Neural crest cell (in vitro differentiated cells): ENCODE measurements at regions not wholly inside any gene's neighbourhood (a gene's known extent, or its start where the extent isn't known, plus 50 kb on each side); places are given as distances from the start of the nearest gene placed in this dataset.

Experiments used
- DNase-seq: peaks from one replicate; pipeline ENCODE4 v3.0.0; 2021; ENCODE audit warnings: low read depth, mixed read lengths, low spot score
- H3K27ac Mint-ChIP-seq: one replicate; pipeline ENCODE4 v1.8.0; 2021; ENCODE audit warnings: mild to moderate bottlenecking, mixed read lengths; ENCODE audit not compliant: unreplicated experiment
- H3K27me3 Mint-ChIP-seq: 2 replicates; pipeline ENCODE4 v1.8.0; 2021; ENCODE audit warnings: low read depth, mild to moderate bottlenecking, mixed read lengths
- H3K36me3 Mint-ChIP-seq: 2 replicates; pipeline ENCODE4 v1.8.0; 2021; ENCODE audit warnings: low read depth, mild to moderate bottlenecking, mixed read lengths
- H3K4me1 Mint-ChIP-seq: 2 replicates; pipeline ENCODE4 v1.8.0; 2021; ENCODE audit warnings: mixed read lengths
- H3K4me3 Mint-ChIP-seq: one replicate; pipeline ENCODE4 v1.8.0; 2021; ENCODE audit warnings: mild to moderate bottlenecking, mixed read lengths
- H3K9me3 Mint-ChIP-seq: 2 replicates; pipeline ENCODE4 v1.8.0; 2021; ENCODE audit warnings: mixed read lengths
- TF ChIP-seq, protein P1 (sequence below): fragments of 200-600 bp; sonication (generic); conservative IDR thresholded peaks from 2 replicates; pipeline ENCODE4 v1.5.0; 2021; ENCODE audit warnings: antibody characterized with exemption, mild to moderate bottlenecking

DNA sequence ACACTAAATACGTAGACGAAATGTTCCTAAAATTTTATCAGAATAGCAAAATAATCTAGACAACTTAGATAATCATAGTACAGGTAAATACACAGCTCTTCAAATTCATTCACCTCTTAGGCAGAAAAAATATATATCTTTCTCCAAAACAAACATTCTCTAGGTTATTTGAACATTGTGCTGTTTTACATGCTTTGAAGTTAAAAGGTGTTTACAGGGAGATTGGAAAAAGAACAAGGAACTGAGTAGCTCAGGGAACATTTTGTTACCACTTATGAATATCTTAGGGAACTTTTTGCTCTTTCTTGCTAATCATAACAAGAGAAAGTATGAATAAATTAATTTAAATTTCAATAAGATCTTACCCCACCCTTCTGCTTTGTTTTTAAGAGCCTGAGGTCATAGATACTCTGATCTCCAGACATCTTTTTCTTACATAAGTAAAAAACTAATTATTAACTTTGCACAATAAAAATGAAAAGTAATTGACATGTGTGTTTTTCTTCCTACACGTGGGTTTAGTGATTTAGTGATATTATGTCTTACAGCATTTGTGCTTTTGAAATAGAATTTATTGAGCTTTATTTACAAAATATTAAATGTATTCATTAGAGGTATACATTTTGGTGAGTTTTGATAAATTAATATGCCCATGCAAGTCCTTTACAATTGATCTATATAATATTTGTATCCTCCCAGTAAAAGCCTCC lies 1141.4 kb upstream of the EYS start:
- Mint-ChIP-seq H3K4me3 (no peak overlapping the region), H3K27ac (no peak overlapping the region), H3K36me3 (no peaks in the 10 kb centered on the region), H3K27me3 (no peaks in the 10 kb centered on the region), H3K4me1 (no peaks in the 10 kb centered on the region), H3K9me3 (no peaks in the 10 kb centered on the region)
- DNase-seq, result no peak
- TF ChIP-seq, protein P1, sequence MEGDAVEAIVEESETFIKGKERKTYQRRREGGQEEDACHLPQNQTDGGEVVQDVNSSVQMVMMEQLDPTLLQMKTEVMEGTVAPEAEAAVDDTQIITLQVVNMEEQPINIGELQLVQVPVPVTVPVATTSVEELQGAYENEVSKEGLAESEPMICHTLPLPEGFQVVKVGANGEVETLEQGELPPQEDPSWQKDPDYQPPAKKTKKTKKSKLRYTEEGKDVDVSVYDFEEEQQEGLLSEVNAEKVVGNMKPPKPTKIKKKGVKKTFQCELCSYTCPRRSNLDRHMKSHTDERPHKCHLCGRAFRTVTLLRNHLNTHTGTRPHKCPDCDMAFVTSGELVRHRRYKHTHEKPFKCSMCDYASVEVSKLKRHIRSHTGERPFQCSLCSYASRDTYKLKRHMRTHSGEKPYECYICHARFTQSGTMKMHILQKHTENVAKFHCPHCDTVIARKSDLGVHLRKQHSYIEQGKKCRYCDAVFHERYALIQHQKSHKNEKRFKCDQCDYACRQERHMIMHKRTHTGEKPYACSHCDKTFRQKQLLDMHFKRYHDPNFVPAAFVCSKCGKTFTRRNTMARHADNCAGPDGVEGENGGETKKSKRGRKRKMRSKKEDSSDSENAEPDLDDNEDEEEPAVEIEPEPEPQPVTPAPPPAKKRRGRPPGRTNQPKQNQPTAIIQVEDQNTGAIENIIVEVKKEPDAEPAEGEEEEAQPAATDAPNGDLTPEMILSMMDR, result no peak

DNA sequence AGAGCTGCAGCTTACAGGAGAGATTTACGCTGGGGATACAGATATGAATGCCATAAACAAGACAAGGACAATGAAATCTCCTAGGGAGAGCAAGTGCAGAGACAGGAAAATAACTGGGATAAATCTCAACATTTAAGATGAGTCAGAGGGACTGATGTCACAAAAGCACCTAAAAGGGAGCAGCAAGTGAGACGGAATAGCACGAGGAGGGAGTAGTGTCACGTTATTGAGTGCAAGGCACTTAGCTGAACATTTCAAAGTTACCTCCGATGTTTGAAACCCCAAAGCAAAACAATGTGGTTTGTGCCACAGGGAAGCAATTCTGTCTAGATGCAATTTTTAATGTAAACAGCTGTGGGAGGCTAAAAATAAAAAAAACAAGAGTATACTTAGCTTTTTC lies 1131.7 kb upstream of the EYS start:
- TF ChIP-seq, protein P1, result no peak
- no peak overlapping the region for H3K4me3 Mint-ChIP-seq
- H3K27me3 Mint-ChIP-seq, result no peaks in the 10 kb centered on the region
- no peak for DNase-seq
- H3K9me3 Mint-ChIP-seq, result no peaks in the 10 kb centered on the region
- H3K27ac Mint-ChIP-seq, result no peak overlapping the region
- H3K4me1 Mint-ChIP-seq, result no peaks in the 10 kb centered on the region
- H3K36me3 Mint-ChIP-seq, result no peaks in the 10 kb centered on the region

DNA sequence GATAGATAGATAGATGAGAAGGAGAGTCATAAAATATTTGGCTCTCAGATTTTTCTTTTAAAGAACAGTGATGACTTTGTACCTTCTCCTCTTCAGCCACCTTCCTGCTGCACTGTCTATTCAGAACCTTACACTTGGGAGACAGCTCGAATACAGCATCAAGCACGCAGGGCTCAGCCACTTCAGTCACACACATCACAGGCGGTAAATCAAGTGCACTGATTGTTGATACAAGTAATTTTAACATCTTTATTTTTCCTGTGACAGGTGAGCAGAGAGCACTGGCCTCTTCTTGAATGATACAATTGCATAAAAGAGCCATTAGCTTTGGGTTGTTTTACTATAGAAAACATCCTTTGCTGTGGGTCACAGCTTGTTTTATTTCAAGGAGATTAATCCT lies 1118.5 kb upstream of the EYS start:
- TF ChIP-seq, protein P1, result no peak
- no peak for DNase-seq
- no peak overlapping the region for H3K4me3 Mint-ChIP-seq

DNA sequence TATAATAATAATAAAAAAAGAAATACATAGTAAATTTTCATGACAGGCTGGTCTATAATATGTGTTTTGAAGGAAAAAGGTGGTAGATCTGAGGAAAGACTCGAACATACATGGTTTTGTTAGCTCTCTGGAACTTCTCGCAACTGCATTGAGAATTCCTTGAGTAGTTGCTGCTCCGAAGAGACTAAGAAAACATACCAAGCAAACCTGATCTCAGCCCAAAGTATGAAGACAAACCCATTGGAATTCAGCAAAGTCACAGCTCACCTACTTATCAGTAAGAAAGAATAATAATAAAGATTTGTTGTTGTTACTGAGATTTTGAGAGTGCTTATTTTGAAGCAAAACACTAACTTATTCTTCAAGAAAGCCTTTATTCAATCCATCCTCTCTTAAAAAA lies 1107.1 kb upstream of the EYS start:
- Mint-ChIP-seq H3K9me3 (no peaks in the 10 kb centered on the region), H3K27ac (no peak overlapping the region), H3K27me3 (no peaks in the 10 kb centered on the region), H3K4me3 (no peak overlapping the region), H3K36me3 (no peaks in the 10 kb centered on the region), H3K4me1 (no peaks in the 10 kb centered on the region)
- DNase-seq, result no peak
- TF ChIP-seq, protein P1, result no peak

More for the DNA sequence above, 1118.5 kb upstream of the EYS start:
- Mint-ChIP-seq H3K27me3 (no peaks in the 10 kb centered on the region), H3K4me1 (no peaks in the 10 kb centered on the region), H3K9me3 (peaks cover 3% of the 10 kb centered on the region), H3K27ac (no peak overlapping the region), H3K36me3 (no peaks in the 10 kb centered on the region)

DNA sequence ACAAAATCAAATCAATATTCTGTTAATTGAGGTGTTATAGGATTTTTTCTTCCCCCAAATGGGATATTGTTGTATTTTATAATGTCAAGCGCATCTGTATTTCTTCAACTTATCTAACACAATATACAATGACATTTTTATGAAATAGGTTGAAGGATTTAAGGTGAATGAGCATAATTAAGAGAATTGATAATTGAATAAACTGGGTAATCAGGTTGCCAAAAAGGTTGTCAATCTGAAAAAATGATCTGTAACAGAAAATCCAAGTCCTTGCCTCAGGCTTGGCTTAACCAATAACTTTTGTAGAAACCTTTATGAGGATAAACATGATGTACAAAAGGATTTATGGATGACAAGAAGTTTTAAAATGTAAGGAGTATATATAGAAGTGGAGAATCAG lies 1101.7 kb upstream of the EYS start:
- Mint-ChIP-seq H3K27ac (no peak overlapping the region), H3K4me1 (no peaks in the 10 kb centered on the region), H3K27me3 (no peaks in the 10 kb centered on the region), H3K9me3 (no peaks in the 10 kb centered on the region), H3K36me3 (no peaks in the 10 kb centered on the region), H3K4me3 (no peak overlapping the region)
- DNase-seq, result no peak
- TF ChIP-seq, protein P1, result no peak
